AG08395 (cell line): ENCODE measurements at regions not wholly inside any gene's neighbourhood (a gene's known extent, or its start where the extent isn't known, plus 50 kb on each side); places are given as distances from the start of the nearest gene placed in this dataset.

ENCODE experiments used
- DNase-seq: peaks from one replicate; pipeline ENCODE4 v3.0.0; 2012; ENCODE audit warnings: mixed read lengths, low spot score

DNA sequence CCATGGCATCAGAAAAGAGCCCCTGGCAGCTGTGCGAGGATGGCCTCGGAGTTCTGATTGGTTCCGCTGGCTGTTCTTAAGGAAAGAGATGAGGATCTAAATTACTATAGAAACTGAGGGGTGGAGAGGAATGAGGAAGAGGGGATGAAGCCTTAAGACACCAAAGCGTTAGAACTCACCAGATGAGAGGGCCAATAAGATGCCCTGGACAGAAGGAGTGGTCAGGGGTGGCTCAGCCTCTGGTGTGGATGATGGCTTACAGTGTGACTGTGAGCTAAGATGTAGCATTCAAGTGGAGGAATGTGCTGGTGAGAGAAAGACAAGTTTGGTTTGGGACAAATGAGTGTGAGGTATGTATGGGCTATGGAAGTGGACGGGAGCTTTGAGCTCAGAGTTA is 97.8 kb downstream of the ZFP36L2 start:
- no peak for DNase-seq

DNA sequence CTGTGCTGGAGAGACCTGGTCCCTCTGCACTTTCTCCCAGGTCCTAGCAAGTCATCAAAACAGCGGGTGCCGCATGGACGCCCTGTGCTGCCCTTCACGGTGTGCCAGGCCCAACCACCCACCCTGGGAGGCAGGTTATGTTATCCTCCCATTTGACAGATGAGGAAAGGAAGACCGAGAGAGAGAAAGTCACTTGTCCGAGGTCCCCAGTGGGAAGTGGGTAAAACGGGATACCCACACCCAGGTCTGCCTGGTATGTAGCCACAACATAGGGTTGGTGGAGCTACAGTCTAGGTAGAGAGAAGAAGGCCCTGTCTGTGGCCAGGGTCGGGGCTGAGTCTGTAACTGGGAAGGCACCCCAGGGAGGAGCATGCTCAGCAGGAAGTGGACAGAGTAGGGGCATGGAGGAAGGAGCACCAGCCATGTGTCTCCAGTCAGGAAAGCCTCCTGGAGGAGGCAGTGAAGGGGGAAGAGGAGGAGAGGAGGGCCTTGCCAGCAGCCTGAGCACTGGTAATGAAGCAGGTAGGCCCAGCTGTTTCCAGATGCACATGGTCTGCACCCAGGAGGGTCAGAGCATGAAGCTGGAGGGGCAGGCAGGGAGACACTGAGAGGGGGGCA is 98.4 kb downstream of the ZFP36L2 start:
- no peak for DNase-seq

DNA sequence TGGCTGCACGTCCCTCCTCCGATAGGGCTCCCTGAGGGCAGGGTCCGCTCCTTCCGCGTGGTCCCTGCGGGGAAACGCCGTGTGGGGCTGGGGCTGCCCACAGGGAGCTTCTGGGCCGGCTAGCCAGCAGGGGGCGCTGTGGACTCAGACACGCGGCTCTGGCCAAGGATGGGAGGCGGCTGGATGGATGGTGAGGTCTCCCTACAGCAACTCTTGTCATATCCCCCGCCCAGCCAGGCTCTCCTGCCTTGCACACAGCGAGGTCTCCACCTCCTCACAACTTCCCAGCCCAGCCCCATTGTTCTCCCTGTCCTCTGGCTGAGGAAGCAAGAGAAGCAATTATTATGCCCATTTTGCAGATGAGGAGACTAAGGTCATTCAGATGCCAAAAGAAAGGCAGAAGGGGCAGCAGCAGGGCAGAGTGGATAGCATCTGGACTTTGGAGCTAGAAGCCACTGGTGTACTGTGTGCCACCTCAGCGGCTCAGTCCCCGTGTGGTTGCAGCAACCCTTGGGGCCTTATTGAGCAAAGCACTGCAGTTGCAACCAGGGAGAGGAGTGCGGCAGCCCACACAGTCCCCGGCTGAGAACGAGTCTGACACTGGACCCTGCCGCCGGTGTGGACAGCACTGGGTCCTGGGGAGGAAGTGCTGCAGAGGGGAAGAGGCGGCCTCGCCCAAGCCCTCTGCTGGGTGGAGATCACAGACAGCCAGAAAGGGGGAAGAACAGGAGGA is 99.0 kb downstream of the ZFP36L2 start:
- peak; percentile 28 for DNase-seq

DNA sequence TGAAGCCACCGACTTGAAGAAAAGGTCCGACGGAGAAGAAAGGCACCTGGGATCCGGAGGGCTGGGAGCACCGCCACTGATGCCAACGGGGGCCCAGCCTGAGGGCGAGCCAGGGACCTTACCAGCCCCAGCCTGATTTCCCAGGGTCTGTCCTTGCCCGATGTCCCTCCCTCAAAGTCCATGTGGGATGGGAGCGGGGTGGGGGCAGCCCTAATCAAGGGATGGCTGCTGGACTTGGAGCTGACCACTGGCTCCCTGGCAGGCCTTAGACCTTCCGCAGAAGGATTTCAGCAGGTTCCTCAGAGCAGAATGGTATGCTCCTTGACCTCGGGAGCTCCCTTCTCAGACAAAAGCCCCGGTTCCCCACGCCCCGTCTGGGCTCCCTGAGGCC is 99.6 kb downstream of the ZFP36L2 start:
- DNase-seq: no peak

DNA sequence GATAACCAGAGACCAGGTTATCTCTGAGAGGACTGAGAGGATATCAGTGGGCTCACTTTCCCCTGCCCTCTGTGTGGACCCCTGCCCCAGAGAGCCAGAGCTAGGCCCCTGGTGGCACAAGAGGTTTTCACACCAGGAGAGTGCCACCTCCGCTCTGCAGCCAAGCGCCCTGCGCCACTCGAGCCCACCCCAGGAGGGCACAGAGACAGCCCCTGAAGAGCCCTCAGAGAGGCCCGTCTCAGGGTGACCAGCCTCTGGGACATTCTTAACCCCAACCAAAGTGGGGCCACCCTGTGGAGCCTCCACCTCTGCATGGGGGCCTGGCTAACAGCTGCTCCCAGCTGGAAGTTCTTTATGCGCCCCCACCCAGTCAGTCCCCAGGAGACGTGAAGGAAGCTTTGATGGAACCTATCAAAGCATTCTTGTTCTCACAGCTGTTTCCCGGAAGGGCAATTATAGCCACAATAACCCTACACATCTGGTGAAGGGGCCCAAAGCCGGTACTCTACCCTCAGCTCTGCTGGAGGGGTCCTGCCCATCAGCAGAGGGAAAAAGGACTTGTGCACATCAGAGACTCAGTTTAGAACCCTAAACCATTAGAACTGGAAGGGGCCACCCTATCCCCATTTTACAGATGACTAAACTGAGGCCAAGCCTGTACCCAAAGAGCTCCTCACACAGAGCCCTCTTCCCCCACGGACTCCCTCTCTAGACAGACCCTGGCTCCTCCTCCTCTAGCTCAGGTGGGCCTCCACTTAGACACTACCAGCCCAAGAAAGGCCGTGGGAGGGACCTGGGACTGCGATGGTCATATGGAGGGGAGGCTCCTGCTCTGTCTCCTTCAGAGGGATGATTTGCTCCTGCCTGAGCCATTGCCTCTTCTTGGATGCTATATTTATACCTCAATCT is 101.1 kb downstream of the ZFP36L2 start:
- no peak for DNase-seq

- DNase-seq: no peak
These were observed 101.7 kb downstream of the ZFP36L2 start for GRCh38 chr2:43124687-43125057.

DNA sequence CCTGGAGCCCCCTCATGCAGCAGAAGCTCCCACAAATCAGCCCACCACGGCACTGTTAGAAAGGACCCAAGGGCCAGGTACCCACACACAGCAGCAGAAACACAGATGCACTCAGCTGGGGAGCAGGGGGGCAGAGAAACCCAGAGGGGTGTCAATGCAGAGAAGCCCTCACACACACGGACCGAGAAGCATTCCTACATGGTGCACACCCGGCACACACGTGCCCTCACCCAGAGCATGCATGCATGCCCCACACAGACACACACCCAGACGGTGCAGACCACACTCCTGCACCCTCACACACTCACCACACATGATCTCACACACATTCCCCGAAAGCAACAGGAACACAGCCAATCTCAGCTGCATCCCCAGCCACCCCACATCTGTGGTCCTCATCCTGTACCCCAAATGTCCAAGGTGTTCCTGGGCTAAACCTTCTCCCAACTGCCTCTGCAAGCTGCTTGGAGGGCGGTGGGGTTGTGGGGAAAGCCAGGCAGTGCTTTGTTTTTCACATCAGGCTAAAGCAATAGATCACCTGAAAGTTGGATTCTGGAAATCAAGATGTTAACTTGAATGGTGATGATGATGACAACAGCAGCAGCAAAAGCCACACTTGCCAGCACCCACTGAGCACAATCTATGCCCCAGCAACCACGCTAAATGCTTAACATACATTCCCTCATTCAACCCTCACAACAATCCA is 102.3 kb downstream of the ZFP36L2 start:
- no peak for DNase-seq

DNA sequence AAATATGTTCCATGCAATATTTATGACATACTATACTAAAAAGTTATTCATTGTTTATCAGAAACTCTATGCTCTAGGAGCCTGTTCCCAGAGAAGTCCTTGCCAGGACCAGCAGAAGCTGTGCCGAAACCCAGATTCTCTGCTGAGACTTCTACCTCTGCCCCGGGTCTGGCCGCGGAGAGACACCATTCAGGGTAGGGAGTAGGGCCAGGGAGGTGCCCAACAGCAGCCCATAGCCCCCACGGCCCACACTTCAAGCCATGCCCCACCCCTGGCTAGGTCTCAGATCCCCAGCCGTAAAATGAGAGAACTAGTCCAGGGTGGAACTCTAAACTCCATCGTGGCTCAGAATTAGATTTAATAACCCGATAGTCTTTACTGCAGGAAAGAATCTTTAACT is 102.9 kb downstream of the ZFP36L2 start:
- no peak for DNase-seq

GRCh38 chr2:43123028-43123427 is 103.4 kb downstream of the ZFP36L2 start:
- DNase-seq: no peak

GRCh38 chr2:43121580-43122314 is 104.7 kb downstream of the ZFP36L2 start:
- DNase-seq: no peak

DNA sequence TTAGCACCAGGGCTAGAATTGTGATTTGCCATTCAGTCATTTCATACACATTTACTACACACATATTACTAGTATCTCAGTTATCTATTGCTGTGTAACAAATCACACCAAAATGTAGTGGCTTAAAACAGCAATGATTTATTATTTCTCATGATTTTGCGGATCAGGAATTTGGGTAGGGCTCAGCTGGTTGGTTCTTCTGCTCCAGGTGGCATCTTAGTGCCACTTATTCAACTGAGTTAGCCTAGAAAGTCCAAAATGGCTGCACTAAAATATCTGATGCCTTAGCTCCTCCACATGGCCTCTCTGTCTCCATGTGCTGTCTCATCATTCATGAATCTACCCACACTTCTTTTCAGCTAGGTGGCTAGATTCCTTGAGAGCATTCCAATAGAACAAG is 107.1 kb downstream of the ZFP36L2 start:
- DNase-seq: no peak

DNA sequence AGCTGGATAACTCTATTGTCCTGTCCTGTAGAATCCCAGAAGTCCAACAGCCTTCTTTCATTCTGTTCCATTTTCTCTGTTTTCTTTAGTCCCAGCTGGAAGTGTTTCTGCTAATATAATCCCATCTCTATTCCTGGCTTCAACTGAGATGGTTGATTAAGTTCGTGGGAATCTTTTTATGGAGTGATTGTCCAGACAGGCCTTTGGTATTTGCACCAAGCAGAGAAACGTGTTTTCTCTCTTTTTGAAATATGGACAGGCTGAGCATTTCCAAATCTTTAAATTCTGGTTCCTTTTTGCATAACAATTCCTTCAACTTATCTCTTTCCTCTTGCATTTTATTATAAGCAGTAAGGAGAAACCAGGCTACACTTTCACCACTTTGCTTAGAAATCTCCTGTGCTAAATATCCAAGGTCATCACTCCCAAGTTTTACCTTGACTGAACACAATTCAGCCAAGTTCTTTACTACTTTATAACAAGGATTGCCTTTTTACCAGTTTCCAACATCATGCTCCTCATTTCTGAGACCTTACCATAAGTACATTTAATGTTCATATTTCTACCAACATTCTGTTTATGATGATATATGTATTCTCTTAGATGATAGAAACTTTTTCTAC is 108.8 kb downstream of the ZFP36L2 start:
- DNase-seq: no peak

- DNase-seq: no peak
These were observed 109.4 kb downstream of the ZFP36L2 start for GRCh38 chr2:43116988-43117387.

DNA sequence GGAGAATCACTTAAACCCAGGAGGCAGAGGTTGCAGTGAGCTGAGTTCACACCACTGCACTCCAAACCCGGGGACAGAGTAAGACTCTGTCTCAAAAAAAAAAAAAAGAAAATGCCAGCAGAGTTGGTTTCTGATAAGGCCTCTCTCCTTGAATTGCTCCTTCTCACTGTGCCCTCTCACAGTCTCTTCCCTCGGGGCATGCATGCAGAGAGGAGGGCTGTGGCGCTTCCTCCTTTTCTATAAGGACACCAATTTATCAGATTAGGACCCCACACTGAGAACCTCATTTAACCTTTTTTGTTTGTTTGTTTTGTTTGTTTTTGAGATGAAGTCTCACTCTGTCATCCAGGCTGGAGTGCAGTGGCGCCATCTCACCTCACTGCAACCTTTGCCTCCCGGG is 110.5 kb downstream of the ZFP36L2 start:
- no peak for DNase-seq

GRCh38 chr2:43114210-43114609 is 112.2 kb downstream of the ZFP36L2 start:
- DNase-seq: no peak

DNA sequence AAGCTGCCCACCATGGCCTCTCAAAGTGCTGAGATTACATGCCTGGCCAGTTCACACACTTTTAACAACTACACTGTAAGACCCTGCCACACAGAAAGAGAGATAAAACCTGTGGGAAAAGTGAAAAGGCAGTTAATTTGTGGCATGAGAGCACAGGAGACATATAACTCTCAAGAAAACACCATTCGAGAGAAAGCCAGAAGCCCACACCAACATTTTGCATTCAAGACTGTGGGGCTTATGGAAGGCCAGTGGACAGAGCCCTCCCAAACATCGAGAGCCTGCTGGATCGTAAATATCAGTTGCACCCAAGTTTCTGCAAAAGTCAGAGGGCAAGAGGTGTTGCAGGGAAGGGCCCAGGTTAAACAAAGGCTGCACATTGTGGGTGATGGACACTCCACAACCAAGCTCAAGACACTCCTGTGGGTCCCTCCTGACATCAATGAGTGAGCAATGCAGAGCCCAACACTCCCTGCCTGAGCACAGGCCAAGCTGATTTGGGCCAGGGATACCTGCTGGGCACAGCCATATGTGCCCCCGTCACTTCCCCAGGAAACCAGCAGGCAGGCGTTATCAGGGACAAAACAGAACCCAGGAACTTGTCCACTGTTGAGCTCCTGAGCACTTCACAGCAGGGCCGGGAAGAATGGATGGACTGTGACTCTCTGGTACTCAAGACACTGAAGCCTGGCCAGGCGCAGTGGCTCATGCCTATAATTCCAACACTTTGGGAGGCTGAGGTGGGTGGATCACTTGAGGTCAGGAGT is 114.4 kb downstream of the ZFP36L2 start:
- DNase-seq: no peak

GRCh38 chr2:43110442-43110871 is 115.9 kb downstream of the ZFP36L2 start:
- peak; percentile 81 for DNase-seq

DNA sequence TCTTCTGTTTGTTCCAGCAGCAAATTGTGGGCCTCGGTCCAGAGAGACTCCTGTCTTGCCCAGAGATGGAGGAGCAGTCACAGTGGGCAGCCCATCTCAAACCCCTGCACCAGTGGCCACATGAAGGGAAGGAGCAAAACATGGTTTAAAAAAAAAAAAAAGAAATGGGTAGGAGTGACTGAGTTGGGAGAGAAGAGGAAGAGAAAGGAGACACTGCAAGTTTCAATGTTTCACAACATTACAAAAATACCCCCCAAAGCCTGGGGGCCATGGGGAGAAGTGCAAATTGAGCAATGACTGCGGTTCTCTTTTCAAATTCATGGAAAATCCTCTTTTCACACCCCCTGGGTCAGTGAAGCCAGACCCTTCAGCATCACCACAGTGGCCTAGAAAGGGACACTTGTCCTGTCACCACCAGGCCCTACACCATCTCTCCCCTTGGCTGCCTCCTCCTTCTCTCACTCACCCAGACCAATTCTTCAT is 117.1 kb downstream of the ZFP36L2 start:
- no peak for DNase-seq

DNA sequence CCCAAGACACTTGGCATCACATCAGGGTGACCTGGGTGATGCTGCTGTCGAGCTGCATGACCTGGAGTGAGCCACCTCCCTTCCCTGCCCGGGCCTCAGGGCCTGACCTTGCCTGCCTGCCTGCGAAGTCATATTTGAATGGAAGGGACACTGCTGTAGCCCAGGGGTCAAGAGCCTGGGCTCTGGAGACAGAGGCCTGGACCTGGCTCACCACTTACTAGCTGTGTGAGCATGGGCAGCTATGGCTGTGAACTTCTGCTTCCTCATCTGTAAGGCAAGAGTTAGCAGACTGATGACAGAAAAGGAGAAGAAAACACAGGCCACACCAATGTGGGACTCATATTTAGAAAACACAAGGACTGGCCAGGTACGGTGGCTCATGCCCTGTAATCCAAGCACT is 118.7 kb downstream of the ZFP36L2 start:
- no peak for DNase-seq
